HepG2 (cell line): ENCODE measurements at regions not wholly inside any gene's neighbourhood (a gene's known extent, or its start where the extent isn't known, plus 50 kb on each side); places are given as distances from the start of the nearest gene placed in this dataset.

Experiments used
- ATAC-seq: fragments of 200-7000 bp; cut with Tn5 transposase; 3 replicates; pipeline ENCODE4 v1.9.1; 2020; ENCODE audit warnings: mild to moderate bottlenecking, moderate library complexity
- BruUV-seq: library from RNA; stranded (reverse); fragments of 400-500 nt; replicated peaks from 2 replicates; lab custom pipeline; 2021; lab: Mats Ljungman, UMichigan
- CTCF ChIA-PET: fragments of 300-600 bp; formaldehyde crosslinking; extraction: SDS; loops from one replicate; lab custom pipeline; 2021; ENCODE audit warnings: low total read pairs, inconsistent platforms, low intra/inter-chr PET ratio; lab: Yijun Ruan, JAX
- POLR2A ChIA-PET: fragments of 350-600 bp; sonication (Branson Sonifier 250); formaldehyde crosslinking; loops from one replicate; lab custom pipeline; 2020; ENCODE audit warnings: antibody characterized with exemption, inconsistent platforms; lab: Yijun Ruan, JAX
- DNase-seq: peaks from one replicate; pipeline ENCODE4 v3.0.0-alpha.2; 2015; ENCODE audit warnings: low spot score
- FAIRE-seq: peaks from 3 replicates; lab custom pipeline; 2011; peaks lifted over from hg19 to GRCh38; lab: Jason Lieb, UNC
- H2AFZ ChIP-seq: one replicate; pipeline ENCODE4 v1.6.1; 2011; ENCODE audit warnings: low read length, inconsistent platforms
- H3K27ac ChIP-seq: fragments of 300-600 bp; 3 replicates; pipeline ENCODE4 v1.8.0; 2011; ENCODE audit warnings: mixed run types, mild to moderate bottlenecking, mixed read lengths, low read length, inconsistent platforms; ENCODE audit not compliant: insufficient read depth; ENCODE audit errors: extremely low read length
- H3K27me3 ChIP-seq, 2 experiments: fragments of 200-600 bp in 1 of 2; 2 replicates in 1 of 2; 3 replicates in 1 of 2; pipeline versions ENCODE4 v1.6.0 to v1.8.0; 2011; ENCODE audit warnings: low read length in 2 of 2, mild to moderate bottlenecking in 2 of 2, moderate library complexity in 2 of 2, inconsistent platforms in 1 of 2; ENCODE audit not compliant: insufficient read depth in 2 of 2, control insufficient read depth in 1 of 2
- H3K36me3 ChIP-seq, 2 experiments: fragments of 200-600 bp in 1 of 2; replicated peaks in 1 of 2; 2 replicates in 1 of 2; 3 replicates in 1 of 2; pipeline versions ENCODE4 v1.5.1 to v1.8.0; 2011; ENCODE audit warnings: low read length in 2 of 2, inconsistent platforms in 1 of 2; ENCODE audit not compliant: insufficient read depth in 2 of 2, control insufficient read depth in 1 of 2
- H3K4me1 ChIP-seq: 2 replicates; pipeline ENCODE4 v1.5.1; 2012; ENCODE audit warnings: low read length, inconsistent platforms; ENCODE audit not compliant: insufficient read depth
- H3K4me2 ChIP-seq: 2 replicates; pipeline ENCODE4 v1.6.0; 2011; ENCODE audit warnings: low read depth, low read length, inconsistent platforms
- H3K4me3 ChIP-seq, 3 experiments: fragments of 200-600 bp in 1 of 3; sonication (generic), shearing (Covaris generic) in 1 of 3; replicated peaks in 1 of 3; 2 replicates each; pipeline ENCODE4 v1.5.1; 2011 to 2016; ENCODE audit warnings: low read length in 3 of 3, inconsistent platforms in 2 of 3, low read depth in 2 of 3, mild to moderate bottlenecking in 2 of 3, control low read depth in 1 of 3, mixed read lengths in 1 of 3; ENCODE audit not compliant: insufficient read depth in 1 of 3
- H3K79me2 ChIP-seq: one replicate; pipeline ENCODE4 v1.6.1; 2011; ENCODE audit warnings: low read length, inconsistent platforms; ENCODE audit not compliant: insufficient read depth
- H3K9ac ChIP-seq: 2 replicates; pipeline ENCODE4 v1.6.0; 2011; ENCODE audit warnings: mild to moderate bottlenecking, low read depth, low read length, inconsistent platforms; ENCODE audit not compliant: insufficient read depth
- H3K9me3 ChIP-seq: 2 replicates; pipeline ENCODE4 v1.5.1; 2012; ENCODE audit warnings: mild to moderate bottlenecking, low read length
- H4K20me1 ChIP-seq: 2 replicates; pipeline ENCODE4 v1.6.0; 2011; ENCODE audit warnings: inconsistent platforms, mild to moderate bottlenecking, low read length, moderate library complexity; ENCODE audit not compliant: insufficient read depth
- EEA1 ChIP-seq: sonication (generic); formaldehyde crosslinking; IDR thresholded peaks from 2 replicates; pipeline ENCODE4 v1.5.1; 2020; ENCODE audit warnings: mild to moderate bottlenecking, missing genetic modification reagents, borderline replicate concordance
- ELK4 ChIP-seq: sonication (generic); formaldehyde crosslinking; IDR thresholded peaks from 2 replicates; pipeline ENCODE4 v1.9.0; 2021; ENCODE audit warnings: missing genetic modification reagents, borderline replicate concordance
- KLF13 ChIP-seq: sonication (generic); formaldehyde crosslinking; IDR thresholded peaks from 2 replicates; pipeline ENCODE4 v1.4.0; 2020; ENCODE audit warnings: mild to moderate bottlenecking, missing genetic modification reagents
- MTA3 ChIP-seq: sonication (generic); formaldehyde crosslinking; IDR thresholded peaks from 2 replicates; pipeline ENCODE4 v1.4.0; 2020; ENCODE audit warnings: missing genetic modification reagents
- MYPOP ChIP-seq: sonication (generic); formaldehyde crosslinking; IDR thresholded peaks from 2 replicates; pipeline ENCODE4 v1.8.1; 2023; ENCODE audit warnings: mild to moderate bottlenecking, moderate library complexity, missing genetic modification reagents
- NFRKB ChIP-seq: fragments of 450-650 bp; IDR thresholded peaks from 2 replicates; pipeline ENCODE4 v1.6.1; 2017
- PRDM10 ChIP-seq: sonication (generic); formaldehyde crosslinking; IDR thresholded peaks from 2 replicates; pipeline ENCODE4 v1.4.0; 2020; ENCODE audit warnings: low read depth, missing genetic modification reagents
- STAG1 ChIP-seq: sonication (generic); formaldehyde crosslinking; IDR thresholded peaks from 2 replicates; pipeline ENCODE4 v1.4.0; 2020; ENCODE audit warnings: missing genetic modification reagents
- STAT5B ChIP-seq: sonication (generic); formaldehyde crosslinking; IDR thresholded peaks from 2 replicates; pipeline ENCODE4 v1.4.0; 2020; ENCODE audit warnings: missing genetic modification reagents
- TBP ChIP-seq: sonication (generic); formaldehyde crosslinking; IDR thresholded peaks from 2 replicates; pipeline ENCODE4 v1.5.0; 2020; ENCODE audit warnings: missing genetic modification reagents
- TP53 ChIP-seq: sonication (generic); formaldehyde crosslinking; conservative IDR thresholded peaks from 2 replicates; pipeline ENCODE4 v1.4.0; 2020; ENCODE audit warnings: missing genetic modification reagents
- ZBTB21 ChIP-seq: sonication (generic); formaldehyde crosslinking; IDR thresholded peaks from 2 replicates; pipeline ENCODE4 v1.4.0; 2020; ENCODE audit warnings: missing genetic modification reagents
- ZBTB38 ChIP-seq: sonication (generic); formaldehyde crosslinking; IDR thresholded peaks from 2 replicates; pipeline ENCODE4 v1.5.1; 2020; ENCODE audit warnings: mild to moderate bottlenecking, missing genetic modification reagents
- ZNF18 ChIP-seq: sonication (generic); formaldehyde crosslinking; IDR thresholded peaks from 2 replicates; pipeline ENCODE4 v1.8.0; 2022; ENCODE audit warnings: mild to moderate bottlenecking, missing genetic modification reagents; ENCODE audit not compliant: insufficient replicate concordance
- ZNF501 ChIP-seq: sonication (generic); formaldehyde crosslinking; IDR thresholded peaks from 2 replicates; pipeline ENCODE4 v1.5.1; 2020; ENCODE audit warnings: mild to moderate bottlenecking, moderate library complexity, missing genetic modification reagents
- ZNF619 ChIP-seq: sonication (generic); formaldehyde crosslinking; IDR thresholded peaks from 2 replicates; pipeline ENCODE4 v1.4.0; 2020; ENCODE audit warnings: mild to moderate bottlenecking, missing genetic modification reagents
- ZNF879 ChIP-seq: sonication (generic); formaldehyde crosslinking; IDR thresholded peaks from 2 replicates; pipeline ENCODE4 v1.8.1; 2023; ENCODE audit warnings: missing genetic modification reagents
- WGBS: methylation state at CpG from one replicate; pipeline ENCODE4 v1.1.6; 2017; ENCODE audit warnings: low lambda C conversion rate; 5-methylcytosine and 5-hydroxymethylcytosine counted together
- in situ Hi-C: cut with HindIII; loops from 2 replicates; pipeline ENCODE4 v1.10.0; 2017; ENCODE audit warnings: low pct_unique_long_range_greater_than_20kb; ENCODE audit not compliant: extremely low pct_ligation_motif_present
- intact Hi-C: fragments of 100-400 bp; cut with micrococcal nuclease; formaldehyde crosslinking; loops from one replicate; pipeline ENCODE4 v1.10.0; 2022; ENCODE audit not compliant: unreplicated experiment
- TF ChIP-seq, protein P1 (sequence below): IDR thresholded peaks from 2 replicates; pipeline ENCODE4 v1.6.1; 2016; ENCODE audit warnings: low read depth

- ATAC-seq (no peak), DNase-seq (no peak), FAIRE-seq (no peak)
- H3K9me3 ChIP-seq: no peaks in the 10 kb centered on the region
- no peak overlapping the region for H3K4me3 ChIP-seq
- ChIA-PET CTCF (no interaction called here), POLR2A (no interaction called here)
- H3K4me1 ChIP-seq: no peaks in the 10 kb centered on the region
- intact Hi-C loops (no loop called here), in situ Hi-C loops (no loop called here)
- no peaks in the 10 kb centered on the region for H3K36me3 ChIP-seq
- no peak overlapping the region for H3K4me2 ChIP-seq
- TF ChIP-seq ZNF18 (no peak), KLF13 (CRISPR knock-in tag) (no peak), NFRKB (no peak), ZBTB21 (no peak), ZNF619 (CRISPR knock-in tag) (no peak), MYPOP (no peak), TP53 (CRISPR knock-in tag) (no peak), EEA1 (CRISPR knock-in tag) (no peak), ZNF879 (CRISPR knock-in tag) (no peak), TBP (CRISPR knock-in tag) (no peak), PRDM10 (no peak), ZNF501 (CRISPR knock-in tag) (no peak), MTA3 (CRISPR knock-in tag) (no peak), STAT5B (CRISPR knock-in tag) (no peak), ZBTB38 (CRISPR knock-in tag) (no peak), ELK4 (CRISPR knock-in tag) (no peak), STAG1 (no peak)
- TF ChIP-seq, protein P1, sequence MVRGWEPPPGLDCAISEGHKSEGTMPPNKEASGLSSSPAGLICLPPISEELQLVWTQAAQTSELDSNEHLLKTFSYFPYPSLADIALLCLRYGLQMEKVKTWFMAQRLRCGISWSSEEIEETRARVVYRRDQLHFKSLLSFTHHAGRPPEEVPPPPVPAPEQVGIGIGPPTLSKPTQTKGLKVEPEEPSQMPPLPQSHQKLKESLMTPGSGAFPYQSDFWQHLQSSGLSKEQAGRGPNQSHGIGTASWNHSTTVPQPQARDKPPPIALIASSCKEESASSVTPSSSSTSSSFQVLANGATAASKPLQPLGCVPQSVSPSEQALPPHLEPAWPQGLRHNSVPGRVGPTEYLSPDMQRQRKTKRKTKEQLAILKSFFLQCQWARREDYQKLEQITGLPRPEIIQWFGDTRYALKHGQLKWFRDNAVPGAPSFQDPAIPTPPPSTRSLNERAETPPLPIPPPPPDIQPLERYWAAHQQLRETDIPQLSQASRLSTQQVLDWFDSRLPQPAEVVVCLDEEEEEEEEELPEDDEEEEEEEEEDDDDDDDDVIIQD (CRISPR knock-in tag): no peak
- H3K27me3 ChIP-seq: no peaks in the 10 kb centered on the region; a peak in 1 of 5 replicates
- no peak overlapping the region for H3K27ac ChIP-seq
- no peaks in the 10 kb centered on the region for H4K20me1 ChIP-seq
- WGBS: 13% methylated on average over 3 of the region's 3 CpGs
- H3K79me2 ChIP-seq: no peaks in the 10 kb centered on the region
- no TSS peak for BruUV-seq
- H3K9ac ChIP-seq: no peak overlapping the region
- H2AFZ ChIP-seq: no peak overlapping the region
Measured at GRCh38 chr5:155768332-155768731, 558.6 kb upstream of the SGCD start.
